GM19351 (cell line): ENCODE measurements at regions not wholly inside any gene's neighbourhood (a gene's known extent, or its start where the extent isn't known, plus 50 kb on each side); places are given as distances from the start of the nearest gene placed in this dataset.
"Not testable (repeated sequence)": the region's sequence is repeated elsewhere in the genome, so short reads cannot be mapped to it uniquely, and the experiment has no call there.

ENCODE experiments used
- ATAC-seq: cut with Tn5 transposase; IDR thresholded peaks from one replicate; pipeline ENCODE4 v1.9.1; 2021; ENCODE audit warnings: mild to moderate bottlenecking, moderate library complexity; ENCODE audit not compliant: unreplicated experiment

- ATAC-seq = no peak
These were observed 133.6 kb upstream of the GLRA1 start for GRCh38 chr5:152058267-152058666.

DNA sequence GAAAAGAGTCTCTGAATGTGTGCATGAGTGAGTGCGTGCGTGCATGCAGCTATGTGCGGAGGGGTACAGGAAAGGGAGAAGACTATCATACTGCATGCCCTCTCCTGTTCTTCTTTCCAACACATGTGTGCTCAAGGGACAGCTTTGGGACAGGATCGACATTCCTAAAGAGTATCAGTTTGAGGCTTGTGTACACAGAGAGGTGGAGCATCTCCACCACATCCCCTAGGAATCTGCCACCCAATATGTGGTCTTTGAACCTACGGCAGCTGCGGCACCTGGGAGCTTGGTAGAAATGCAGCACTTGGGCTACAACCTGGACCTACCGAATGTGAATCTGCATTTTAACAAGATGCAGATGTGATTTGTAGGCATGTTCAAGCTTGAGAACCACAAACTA lies 132.3 kb upstream of the GLRA1 start:
- ATAC-seq = no peak

DNA sequence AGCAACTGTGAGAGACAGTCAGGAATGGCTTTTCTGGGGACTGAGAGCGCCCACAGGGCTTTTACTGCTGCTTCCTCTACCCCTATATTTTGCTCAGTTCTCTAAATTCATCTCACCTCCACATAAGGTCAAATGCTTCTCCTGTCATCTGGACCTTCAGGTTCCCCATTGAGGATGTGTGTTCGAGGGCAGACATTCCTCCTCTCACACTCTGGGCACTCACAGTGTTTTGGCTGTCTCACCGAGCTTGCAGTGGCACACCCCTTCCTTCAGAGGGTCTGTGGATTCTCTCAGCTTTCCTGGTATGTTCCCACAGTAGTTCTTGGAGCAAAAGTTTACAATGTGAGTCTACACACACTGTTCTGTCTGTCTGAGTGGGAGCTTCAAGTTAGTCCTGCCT lies 127.8 kb upstream of the GLRA1 start:
- ATAC-seq = no peak

- no peak for ATAC-seq
These were observed 127.1 kb upstream of the GLRA1 start for GRCh38 chr5:152051499-152052454.

GRCh38 chr5:152046361-152046760 lies 121.7 kb upstream of the GLRA1 start:
- no peak for ATAC-seq

DNA sequence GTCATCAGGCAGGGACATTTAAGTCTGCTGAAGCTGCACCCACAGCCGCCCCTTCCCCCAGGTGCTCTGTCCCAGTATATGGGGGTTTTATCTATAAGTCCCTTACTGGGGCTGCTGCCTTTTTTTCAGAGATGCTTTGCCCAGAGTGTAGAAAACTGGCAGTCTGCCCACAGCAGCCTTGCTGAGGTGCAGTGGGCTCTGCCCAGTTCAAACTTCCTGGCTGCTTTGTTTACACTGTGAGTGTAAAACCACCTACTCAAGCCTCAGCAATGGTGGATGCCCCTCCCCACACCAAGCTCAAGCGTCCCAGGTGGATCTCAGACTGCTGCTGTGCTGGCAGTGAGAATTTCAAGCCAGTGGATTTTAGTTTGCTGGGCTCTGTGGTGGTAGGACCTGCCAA lies 114.2 kb upstream of the GLRA1 start:
- not testable (repeated sequence) for ATAC-seq

- ATAC-seq = peak; percentile 54
These were observed 101.8 kb upstream of the GLRA1 start for GRCh38 chr5:152026328-152027024.

DNA sequence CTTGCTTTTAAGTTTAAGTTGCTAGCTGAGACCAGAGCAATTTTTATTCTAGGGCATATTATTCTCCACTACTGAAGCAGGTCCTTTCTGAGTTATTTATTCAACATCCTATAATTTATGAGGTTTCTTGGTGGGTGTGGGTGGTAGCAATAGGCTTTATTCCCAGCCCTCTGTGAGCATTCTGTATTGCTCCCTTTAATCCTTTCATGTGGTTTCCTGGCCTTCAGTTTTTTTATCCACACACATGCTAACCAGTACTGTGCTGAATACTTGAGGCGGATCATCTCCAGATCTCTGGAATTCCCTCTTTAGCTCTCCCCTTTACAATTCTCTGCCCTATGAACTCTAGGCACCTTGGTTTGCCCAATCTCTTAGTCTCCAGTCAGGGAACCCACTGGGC lies 91.8 kb upstream of the GLRA1 start:
- no peak for ATAC-seq

DNA sequence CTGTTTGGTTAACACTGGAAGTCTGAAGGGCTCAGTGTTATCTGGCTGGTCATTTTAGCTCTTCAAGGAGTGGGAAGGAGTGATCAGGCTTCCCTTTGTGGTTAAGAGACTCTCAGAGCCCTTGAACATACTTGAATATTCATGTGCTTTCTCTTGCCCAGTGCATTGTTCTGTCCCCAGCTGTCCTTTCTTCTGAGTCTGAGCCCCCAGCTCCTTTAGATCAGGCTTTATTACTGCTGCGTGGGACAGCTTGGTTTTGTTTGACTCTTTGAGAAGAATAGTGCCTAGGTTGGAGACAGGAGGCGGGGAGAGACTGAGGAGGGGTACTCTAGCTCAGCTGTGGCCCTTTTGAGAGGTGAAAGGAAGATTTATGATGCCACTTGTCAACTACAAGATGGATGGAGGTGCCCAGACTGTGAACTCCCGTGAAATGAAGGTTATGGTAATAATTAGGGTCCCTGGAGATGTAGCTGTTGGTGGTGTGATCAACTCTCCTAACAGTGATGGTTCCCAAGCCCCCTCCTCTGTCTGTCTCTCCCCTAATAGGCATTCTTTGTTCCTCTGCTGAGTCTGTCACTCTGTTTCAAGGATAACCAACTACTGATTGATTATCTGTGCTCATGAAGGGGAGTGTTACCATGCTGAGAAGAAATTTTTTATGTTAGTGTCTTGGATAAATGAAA lies 83.1 kb upstream of the GLRA1 start:
- no peak for ATAC-seq

GRCh38 chr5:152004095-152004494 lies 79.4 kb upstream of the GLRA1 start:
- no peak for ATAC-seq
